ENCODE measurements at regions not wholly inside any gene's neighbourhood (a gene's known extent, or its start where the extent isn't known, plus 50 kb on each side); places are given as distances from the start of the nearest gene placed in this dataset.

GRCh38 chr5:136891175-136891972 lies 526.0 kb upstream of the TRPC7 start:
- Mint-ChIP-seq H3K4me1 (no peaks in the 10 kb centered on the region), H3K36me3 (no peaks in the 10 kb centered on the region), H3K27me3 (no peaks in the 10 kb centered on the region), H3K27ac (no peak overlapping the region), H3K4me3 (no peak overlapping the region), H3K9me3 (peaks cover 0 to 2% (median 0%) of the 10 kb centered on the region in 7 donors)
- no peak for DNase-seq
- no peaks in the 10 kb centered on the region for H3K4me1 ChIP-seq (ENCODE audit: control insufficient read depth, insufficient read depth, low read length, poor library complexity, severe bottlenecking)
- H3K27ac ChIP-seq (ENCODE audit: insufficient read depth, low read length, poor library complexity, severe bottlenecking): no peak overlapping the region
- no peak for ATAC-seq (ENCODE audit: low read depth in 2 of 2)
- no peaks in the 10 kb centered on the region for H3K36me3 ChIP-seq (ENCODE audit: control insufficient read depth, insufficient read depth, low read length)
- no peak overlapping the region for H3K4me3 ChIP-seq (ENCODE audit: low read depth, low read length)
- H3K9me3 ChIP-seq (ENCODE audit: control insufficient read depth in 2 of 2, low read length in 2 of 2): no peaks in the 10 kb centered on the region
- no peaks in the 10 kb centered on the region for H3K27me3 ChIP-seq (ENCODE audit: control insufficient read depth, insufficient read depth, low read length)

- Histone ChIP-seq H3K4me1 (ENCODE audit: control insufficient read depth, insufficient read depth, low read length, poor library complexity, severe bottlenecking) (no peaks in the 10 kb centered on the region), H3K4me3 (ENCODE audit: low read depth, low read length) (no peak overlapping the region), H3K27me3 (ENCODE audit: control insufficient read depth, insufficient read depth, low read length) (no peaks in the 10 kb centered on the region), H3K27ac (ENCODE audit: insufficient read depth, low read length, poor library complexity, severe bottlenecking) (no peak overlapping the region), H3K9me3 (ENCODE audit: control insufficient read depth in 2 of 2, low read length in 2 of 2) (no peaks in the 10 kb centered on the region), H3K36me3 (ENCODE audit: control insufficient read depth, insufficient read depth, low read length) (no peaks in the 10 kb centered on the region)
- ATAC-seq (ENCODE audit: low read depth in 2 of 2) (no peak), DNase-seq (no peak)
- Mint-ChIP-seq H3K4me3 (no peak overlapping the region), H3K36me3 (no peaks in the 10 kb centered on the region), H3K4me1 (no peaks in the 10 kb centered on the region), H3K9me3 (peaks cover 0 to 2% (median 0%) of the 10 kb centered on the region in 7 donors), H3K27me3 (no peaks in the 10 kb centered on the region), H3K27ac (no peak overlapping the region)
Observed at GRCh38 chr5:136890431-136891148, 525.2 kb upstream of the TRPC7 start.

GRCh38 chr5:136886608-136887007 lies 521.3 kb upstream of the TRPC7 start:
- Mint-ChIP-seq H3K4me1 (no peaks in the 10 kb centered on the region), H3K4me3 (no peak overlapping the region), H3K9me3 (peaks cover 0 to 5% (median 2%) of the 10 kb centered on the region in 7 donors), H3K27me3 (no peaks in the 10 kb centered on the region), H3K27ac (no peak overlapping the region), H3K36me3 (no peaks in the 10 kb centered on the region)
- no peaks in the 10 kb centered on the region for H3K27me3 ChIP-seq (ENCODE audit: control insufficient read depth, insufficient read depth, low read length)
- H3K9me3 ChIP-seq (ENCODE audit: control insufficient read depth in 2 of 2, low read length in 2 of 2): no peaks in the 10 kb centered on the region
- H3K27ac ChIP-seq (ENCODE audit: insufficient read depth, low read length, poor library complexity, severe bottlenecking): no peak overlapping the region
- H3K36me3 ChIP-seq (ENCODE audit: control insufficient read depth, insufficient read depth, low read length): no peaks in the 10 kb centered on the region
- H3K4me1 ChIP-seq (ENCODE audit: control insufficient read depth, insufficient read depth, low read length, poor library complexity, severe bottlenecking): no peaks in the 10 kb centered on the region
- no peak overlapping the region for H3K4me3 ChIP-seq (ENCODE audit: low read depth, low read length)
- ATAC-seq (ENCODE audit: low read depth in 2 of 2): no peak
- no peak for DNase-seq

- Mint-ChIP-seq H3K9me3 (peaks cover 0 to 5% (median 0%) of the 10 kb centered on the region in 7 donors), H3K27me3 (no peaks in the 10 kb centered on the region), H3K4me1 (no peaks in the 10 kb centered on the region), H3K36me3 (no peaks in the 10 kb centered on the region), H3K27ac (no peak overlapping the region), H3K4me3 (no peak overlapping the region)
- no peak for DNase-seq
- H3K9me3 ChIP-seq (ENCODE audit: control insufficient read depth in 2 of 2, low read length in 2 of 2): no peaks in the 10 kb centered on the region
- H3K27ac ChIP-seq (ENCODE audit: insufficient read depth, low read length, poor library complexity, severe bottlenecking): no peak overlapping the region
- no peaks in the 10 kb centered on the region for H3K4me1 ChIP-seq (ENCODE audit: control insufficient read depth, insufficient read depth, low read length, poor library complexity, severe bottlenecking)
- H3K27me3 ChIP-seq (ENCODE audit: control insufficient read depth, insufficient read depth, low read length): no peaks in the 10 kb centered on the region
- no peak for ATAC-seq (ENCODE audit: low read depth in 2 of 2)
- no peaks in the 10 kb centered on the region for H3K36me3 ChIP-seq (ENCODE audit: control insufficient read depth, insufficient read depth, low read length)
- no peak overlapping the region for H3K4me3 ChIP-seq (ENCODE audit: low read depth, low read length)
Observed at GRCh38 chr5:136864960-136865359, 499.6 kb upstream of the TRPC7 start.

GRCh38 chr5:136856648-136857047 lies 491.3 kb upstream of the TRPC7 start:
- H3K27ac Mint-ChIP-seq: no peak overlapping the region
- Histone ChIP-seq H3K27me3 (ENCODE audit: control insufficient read depth, insufficient read depth, low read length) (no peaks in the 10 kb centered on the region), H3K36me3 (ENCODE audit: control insufficient read depth, insufficient read depth, low read length) (no peaks in the 10 kb centered on the region), H3K4me1 (ENCODE audit: control insufficient read depth, insufficient read depth, low read length, poor library complexity, severe bottlenecking) (no peaks in the 10 kb centered on the region), H3K9me3 (ENCODE audit: control insufficient read depth in 2 of 2, low read length in 2 of 2) (no peaks in the 10 kb centered on the region), H3K4me3 (ENCODE audit: low read depth, low read length) (no peak overlapping the region), H3K27ac (ENCODE audit: insufficient read depth, low read length, poor library complexity, severe bottlenecking) (no peak overlapping the region)
- H3K27me3 Mint-ChIP-seq: peaks cover 2% of the 10 kb centered on the region
- H3K36me3 Mint-ChIP-seq: no peaks in the 10 kb centered on the region
- H3K4me1 Mint-ChIP-seq: no peaks in the 10 kb centered on the region
- no peak overlapping the region for H3K4me3 Mint-ChIP-seq
- peaks cover 0 to 8% (median 3%) of the 10 kb centered on the region in 7 donors for H3K9me3 Mint-ChIP-seq
- ATAC-seq (ENCODE audit: low read depth in 2 of 2) (no peak), DNase-seq (no peak)

- Histone ChIP-seq H3K27me3 (ENCODE audit: control insufficient read depth, insufficient read depth, low read length) (no peaks in the 10 kb centered on the region), H3K9me3 (ENCODE audit: control insufficient read depth in 2 of 2, low read length in 2 of 2) (no peaks in the 10 kb centered on the region), H3K4me3 (ENCODE audit: low read depth, low read length) (no peak overlapping the region), H3K27ac (ENCODE audit: insufficient read depth, low read length, poor library complexity, severe bottlenecking) (no peak overlapping the region), H3K4me1 (ENCODE audit: control insufficient read depth, insufficient read depth, low read length, poor library complexity, severe bottlenecking) (no peaks in the 10 kb centered on the region), H3K36me3 (ENCODE audit: control insufficient read depth, insufficient read depth, low read length) (no peaks in the 10 kb centered on the region)
- H3K9me3 Mint-ChIP-seq: peaks cover 0 to 17% (median 5%) of the 10 kb centered on the region in 7 donors
- no peaks in the 10 kb centered on the region for H3K4me1 Mint-ChIP-seq
- DNase-seq: no peak
- H3K27ac Mint-ChIP-seq: no peak overlapping the region
- no peaks in the 10 kb centered on the region for H3K36me3 Mint-ChIP-seq
- H3K27me3 Mint-ChIP-seq: peaks cover 6% of the 10 kb centered on the region
- no peak for ATAC-seq (ENCODE audit: low read depth in 2 of 2)
- no peak overlapping the region for H3K4me3 Mint-ChIP-seq
Observed at GRCh38 chr5:136853971-136854370, 488.6 kb upstream of the TRPC7 start.

GRCh38 chr5:136840601-136841000 lies 475.3 kb upstream of the TRPC7 start:
- H3K4me1 Mint-ChIP-seq: no peaks in the 10 kb centered on the region
- no peak for ATAC-seq (ENCODE audit: low read depth in 2 of 2)
- no peak overlapping the region for H3K4me3 Mint-ChIP-seq
- DNase-seq: no peak
- H3K9me3 ChIP-seq (ENCODE audit: control insufficient read depth in 2 of 2, low read length in 2 of 2): no peaks in the 10 kb centered on the region
- peaks cover 0 to 4% (median 3%) of the 10 kb centered on the region in 7 donors for H3K9me3 Mint-ChIP-seq
- no peaks in the 10 kb centered on the region for H3K36me3 ChIP-seq (ENCODE audit: control insufficient read depth, insufficient read depth, low read length)
- no peak overlapping the region for H3K27ac Mint-ChIP-seq
- H3K27ac ChIP-seq (ENCODE audit: insufficient read depth, low read length, poor library complexity, severe bottlenecking): no peak overlapping the region
- H3K36me3 Mint-ChIP-seq: no peaks in the 10 kb centered on the region
- H3K27me3 Mint-ChIP-seq: no peaks in the 10 kb centered on the region
- H3K4me3 ChIP-seq (ENCODE audit: low read depth, low read length): no peak overlapping the region
- no peaks in the 10 kb centered on the region for H3K4me1 ChIP-seq (ENCODE audit: control insufficient read depth, insufficient read depth, low read length, poor library complexity, severe bottlenecking)
- no peaks in the 10 kb centered on the region for H3K27me3 ChIP-seq (ENCODE audit: control insufficient read depth, insufficient read depth, low read length)
